ENCODE measurements at regions not wholly inside any gene's neighbourhood (a gene's known extent, or its start where the extent isn't known, plus 50 kb on each side); places are given as distances from the start of the nearest gene placed in this dataset.

GRCh38 chr22:46084943-46085827 lies 65.1 kb upstream of the PPARA start:
- peak overlapping the region; percentile 90 to 92 for H3K4me3 ChIP-seq (ENCODE audit: low read depth in 2 of 2, low read length in 1 of 2)
- H3F3A ChIP-seq (replicated peaks; ENCODE audit: insufficient read depth): peaks cover 76% of the 10 kb centered on the region
- peaks cover 64 to 78% of the 10 kb centered on the region in 2 experiments for H3K36me3 ChIP-seq (replicated peaks in 1 of 2; ENCODE audit: control insufficient read depth in 1 of 2, insufficient read depth in 2 of 2, low read length in 1 of 2)
- CTCF ChIA-PET: interaction anchor here (0.6 to 3.3 kb wide), 10 partner anchors 10 to 91 kb away, joined by 3 to 15 read pairs (median 4); no protein-coding TSS in a partner anchor
- peak overlapping the region; percentile 96 to 100 for H3K27ac ChIP-seq (ENCODE audit: low read depth in 2 of 2, low read length in 1 of 2)
- no peaks in the 10 kb centered on the region for H3K9me2 ChIP-seq
- WGBS (ENCODE audit: low lambda C conversion rate): 3% methylated on average over 24 of the region's 35 CpGs
- H3K79me2 ChIP-seq (ENCODE audit: insufficient read depth): peaks cover 100% of the 10 kb centered on the region
- peak; percentile 74 for DNase-seq
- peak overlapping the region; percentile 100 for H3K9ac ChIP-seq
- POLR2A ChIA-PET: interaction anchor here (0.6 to 6.3 kb wide), 7 partner anchors 10 to 79 kb away, joined by 3 to 83 read pairs (median 9); no protein-coding TSS in a partner anchor
- H3K4me1 ChIP-seq (ENCODE audit: control insufficient read depth in 1 of 2, insufficient read depth in 2 of 2, low read depth in 1 of 2, low read length in 1 of 2): peaks cover 38 to 73% of the 10 kb centered on the region in 2 experiments
- peaks cover 97% of the 10 kb centered on the region for H4K20me1 ChIP-seq (ENCODE audit: insufficient read depth)
- H3K9me3 ChIP-seq: no peaks in the 10 kb centered on the region
- no peak overlapping the region for H2AFZ ChIP-seq (ENCODE audit: low read depth)
- H3K4me2 ChIP-seq: peak overlapping the region; percentile 99
- H3K27me3 ChIP-seq (ENCODE audit: insufficient read depth): no peaks in the 10 kb centered on the region
- peak; percentile 76 for TF ChIP-seq TEAD4 (IDR thresholded peaks at IDR 0.05; ENCODE audit: borderline replicate concordance, insufficient read depth)
- TF ChIP-seq CTCF (IDR thresholded peaks at IDR 0.05): no peak
- TF ChIP-seq MEF2A (IDR thresholded peaks at IDR 0.05; ENCODE audit: borderline replicate concordance, low read depth): no peak
- no peak for TF ChIP-seq FOSL2 (IDR thresholded peaks at IDR 0.05; ENCODE audit: borderline replicate concordance, low read depth)
- peak; percentile 12 for TF ChIP-seq CHD2 (IDR thresholded peaks at IDR 0.05; ENCODE audit: low read length, partially characterized antibody)
- peak; percentile 16; the same call in 1 of the 2 replicates for TF ChIP-seq POLR2AphosphoS5 (IDR thresholded peaks at IDR 0.05; ENCODE audit: low read depth, low read length)
- TF ChIP-seq RAD21 (IDR thresholded peaks at IDR 0.05; ENCODE audit: low read length): no peak
- no peak for TF ChIP-seq EP300 (IDR thresholded peaks at IDR 0.05; ENCODE audit: borderline replicate concordance in 1 of 2, low read depth in 1 of 2, low read length in 1 of 2)
- no peak for TF ChIP-seq JUND (IDR thresholded peaks at IDR 0.05)
- no peak for TF ChIP-seq USF2 (IDR thresholded peaks at IDR 0.05; ENCODE audit: borderline replicate concordance, low read depth, low read length)
- TF ChIP-seq REST (IDR thresholded peaks at IDR 0.05; ENCODE audit: low read depth, low read length): 0 out of 2 replicates have a peak, but pooled peaks have one; percentile 37
- no peak for TF ChIP-seq GABPA (IDR thresholded peaks at IDR 0.05; ENCODE audit: low read depth)
- TF ChIP-seq TCF12 (IDR thresholded peaks at IDR 0.05): no peak
- 0 out of 2 replicates have a peak, but pooled peaks have one; percentile 19 for TF ChIP-seq ELF1 (IDR thresholded peaks at IDR 0.05)
- peak; percentile 85 for TF ChIP-seq MXI1 (IDR thresholded peaks at IDR 0.05; ENCODE audit: low read depth, low read length)
- TF ChIP-seq TAF1 (IDR thresholded peaks at IDR 0.05; ENCODE audit: borderline replicate concordance, low read depth, low read length): peak; percentile 82; the same call in 1 of the 2 replicates
- 0 out of 2 replicates have a peak, but pooled peaks have one; percentile 22 for TF ChIP-seq FOXJ3 (CRISPR knock-in tag; IDR thresholded peaks at IDR 0.05)
- TF ChIP-seq GATA2 (CRISPR knock-in tag; IDR thresholded peaks at IDR 0.05): peak; percentile 18; the same call in 1 of the 2 replicates
- TF ChIP-seq PBX3 (IDR thresholded peaks at IDR 0.05): 0 out of 2 replicates have a peak, but pooled peaks have one; percentile 7
- no peak for TF ChIP-seq RCOR1 (IDR thresholded peaks at IDR 0.05; ENCODE audit: low read length)
- peak; percentile 77; the same call in 1 of the 2 replicates for TF ChIP-seq SIN3A (IDR thresholded peaks at IDR 0.05; ENCODE audit: borderline replicate concordance, low read depth, low read length)
- no peak for TF ChIP-seq USF1 (IDR thresholded peaks at IDR 0.05; ENCODE audit: borderline replicate concordance, low read depth)
- TF ChIP-seq YY1 (IDR thresholded peaks at IDR 0.05; ENCODE audit: low read depth): peak; percentile 93
- TF ChIP-seq MAX (IDR thresholded peaks at IDR 0.05; ENCODE audit: low read depth): peak; percentile 31; the same call in 1 of the 2 replicates
